ENCODE measurements at regions not wholly inside any gene's neighbourhood (a gene's known extent, or its start where the extent isn't known, plus 50 kb on each side); places are given as distances from the start of the nearest gene placed in this dataset.

- H3K27ac ChIP-seq (ENCODE audit: insufficient read depth, low read length, poor library complexity, severe bottlenecking) = no peak overlapping the region
- H3K4me3 ChIP-seq (ENCODE audit: insufficient read depth, low read depth, low read length, poor library complexity, severe bottlenecking) = no peak overlapping the region
- H3K4me1 ChIP-seq (ENCODE audit: control insufficient read depth, insufficient read depth, low read length, poor library complexity, severe bottlenecking) = no peaks in the 10 kb centered on the region
- no peaks in the 10 kb centered on the region for H3K27me3 ChIP-seq (replicated peaks; ENCODE audit: control insufficient read depth, insufficient read depth, low read length, poor library complexity, severe bottlenecking)
- no peak for DNase-seq
- H3K9me3 ChIP-seq (ENCODE audit: control insufficient read depth, low read length) = no peaks in the 10 kb centered on the region
- H3K36me3 ChIP-seq (ENCODE audit: control insufficient read depth, insufficient read depth, low read length) = no peaks in the 10 kb centered on the region
These were observed 1206.6 kb upstream of the TMEM132C start for GRCh38 chr12:127060310-127060847.

DNA sequence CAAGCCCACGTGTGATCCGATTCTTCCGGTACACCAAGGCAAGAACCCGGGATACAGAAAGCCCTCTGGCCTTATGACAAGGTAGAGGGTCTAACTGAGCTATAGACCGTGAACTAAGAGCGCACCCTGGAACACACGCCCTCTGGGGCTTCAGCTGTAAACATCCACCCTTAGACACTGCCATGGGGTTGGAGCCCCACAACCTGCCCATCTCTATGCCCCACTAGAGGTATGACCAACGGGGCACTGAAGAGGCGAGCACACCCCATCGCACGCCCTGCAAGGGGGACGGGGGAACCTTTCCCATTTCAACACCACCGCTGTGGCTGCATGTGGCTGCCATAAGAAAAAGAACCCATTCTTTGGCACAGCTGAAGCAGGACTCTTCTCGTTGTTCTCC lies 1206.0 kb upstream of the TMEM132C start:
- no peak for DNase-seq
- no peaks in the 10 kb centered on the region for H3K36me3 ChIP-seq (ENCODE audit: control insufficient read depth, insufficient read depth, low read length)
- H3K4me1 ChIP-seq (ENCODE audit: control insufficient read depth, insufficient read depth, low read length, poor library complexity, severe bottlenecking) = no peaks in the 10 kb centered on the region
- no peaks in the 10 kb centered on the region for H3K9me3 ChIP-seq (ENCODE audit: control insufficient read depth, low read length)
- H3K27me3 ChIP-seq (replicated peaks; ENCODE audit: control insufficient read depth, insufficient read depth, low read length, poor library complexity, severe bottlenecking) = no peaks in the 10 kb centered on the region
- H3K27ac ChIP-seq (ENCODE audit: insufficient read depth, low read length, poor library complexity, severe bottlenecking) = no peak overlapping the region
- no peak overlapping the region for H3K4me3 ChIP-seq (ENCODE audit: insufficient read depth, low read depth, low read length, poor library complexity, severe bottlenecking)

- no peaks in the 10 kb centered on the region for H3K4me1 ChIP-seq (ENCODE audit: control insufficient read depth, insufficient read depth, low read length, poor library complexity, severe bottlenecking)
- H3K9me3 ChIP-seq (ENCODE audit: control insufficient read depth, low read length) = no peaks in the 10 kb centered on the region
- no peaks in the 10 kb centered on the region for H3K36me3 ChIP-seq (ENCODE audit: control insufficient read depth, insufficient read depth, low read length)
- no peaks in the 10 kb centered on the region for H3K27me3 ChIP-seq (replicated peaks; ENCODE audit: control insufficient read depth, insufficient read depth, low read length, poor library complexity, severe bottlenecking)
- H3K27ac ChIP-seq (ENCODE audit: insufficient read depth, low read length, poor library complexity, severe bottlenecking) = no peak overlapping the region
- no peak for DNase-seq
- no peak overlapping the region for H3K4me3 ChIP-seq (ENCODE audit: insufficient read depth, low read depth, low read length, poor library complexity, severe bottlenecking)
These were observed 1203.5 kb upstream of the TMEM132C start for GRCh38 chr12:127063339-127064072.

GRCh38 chr12:127064207-127064606 lies 1202.8 kb upstream of the TMEM132C start:
- no peaks in the 10 kb centered on the region for H3K4me1 ChIP-seq (ENCODE audit: control insufficient read depth, insufficient read depth, low read length, poor library complexity, severe bottlenecking)
- no peak for DNase-seq

GRCh38 chr12:127065595-127065994 lies 1201.4 kb upstream of the TMEM132C start:
- H3K4me1 ChIP-seq (ENCODE audit: control insufficient read depth, insufficient read depth, low read length, poor library complexity, severe bottlenecking) = no peaks in the 10 kb centered on the region
- no peaks in the 10 kb centered on the region for H3K27me3 ChIP-seq (replicated peaks; ENCODE audit: control insufficient read depth, insufficient read depth, low read length, poor library complexity, severe bottlenecking)
- H3K27ac ChIP-seq (ENCODE audit: insufficient read depth, low read length, poor library complexity, severe bottlenecking) = no peak overlapping the region
- H3K36me3 ChIP-seq (ENCODE audit: control insufficient read depth, insufficient read depth, low read length) = no peaks in the 10 kb centered on the region
- no peak overlapping the region for H3K4me3 ChIP-seq (ENCODE audit: insufficient read depth, low read depth, low read length, poor library complexity, severe bottlenecking)
- DNase-seq = no peak
- H3K9me3 ChIP-seq (ENCODE audit: control insufficient read depth, low read length) = no peaks in the 10 kb centered on the region

More at GRCh38 chr12:127064207-127064606, 1202.8 kb upstream of the TMEM132C start:
- Histone ChIP-seq H3K36me3 (ENCODE audit: control insufficient read depth, insufficient read depth, low read length) (no peaks in the 10 kb centered on the region), H3K4me3 (ENCODE audit: insufficient read depth, low read depth, low read length, poor library complexity, severe bottlenecking) (no peak overlapping the region), H3K9me3 (ENCODE audit: control insufficient read depth, low read length) (no peaks in the 10 kb centered on the region), H3K27ac (ENCODE audit: insufficient read depth, low read length, poor library complexity, severe bottlenecking) (no peak overlapping the region), H3K27me3 (replicated peaks; ENCODE audit: control insufficient read depth, insufficient read depth, low read length, poor library complexity, severe bottlenecking) (no peaks in the 10 kb centered on the region)

DNA sequence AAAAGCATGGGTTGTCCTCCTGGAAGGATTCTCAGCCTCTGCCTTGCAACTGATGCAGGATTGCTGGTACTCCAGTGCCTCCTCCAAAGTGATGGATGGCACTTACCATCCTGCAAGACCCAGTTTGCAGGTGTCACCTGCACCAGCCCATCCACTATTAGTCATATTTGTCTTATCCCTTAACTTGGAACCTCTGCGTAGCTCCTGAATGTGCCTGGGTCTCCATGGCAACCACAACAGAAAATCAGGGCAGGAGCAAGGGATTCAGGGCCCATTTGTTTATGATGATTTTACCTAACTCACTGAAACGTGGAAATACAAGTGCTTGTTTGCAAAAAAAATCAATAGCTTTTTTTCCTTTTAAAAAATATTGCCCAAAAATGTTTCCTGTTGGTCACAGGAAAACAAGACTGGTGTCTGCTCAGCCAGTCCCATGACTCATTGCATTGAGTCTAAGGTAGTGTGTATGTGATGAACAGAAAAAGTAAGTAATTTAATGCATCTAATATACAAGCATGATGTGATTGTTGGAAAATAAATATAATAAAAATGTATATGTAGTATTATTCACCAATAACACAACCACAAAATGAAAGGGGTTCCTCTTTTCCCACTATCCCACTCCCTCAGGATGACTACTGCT lies 1196.3 kb upstream of the TMEM132C start:
- Histone ChIP-seq H3K4me1 (ENCODE audit: control insufficient read depth, insufficient read depth, low read length, poor library complexity, severe bottlenecking) (no peaks in the 10 kb centered on the region), H3K4me3 (ENCODE audit: insufficient read depth, low read depth, low read length, poor library complexity, severe bottlenecking) (no peak overlapping the region), H3K9me3 (ENCODE audit: control insufficient read depth, low read length) (no peaks in the 10 kb centered on the region), H3K27ac (ENCODE audit: insufficient read depth, low read length, poor library complexity, severe bottlenecking) (no peak overlapping the region), H3K27me3 (replicated peaks; ENCODE audit: control insufficient read depth, insufficient read depth, low read length, poor library complexity, severe bottlenecking) (no peaks in the 10 kb centered on the region), H3K36me3 (ENCODE audit: control insufficient read depth, insufficient read depth, low read length) (no peaks in the 10 kb centered on the region)
- no peak for DNase-seq

GRCh38 chr12:127074161-127074560 lies 1192.8 kb upstream of the TMEM132C start:
- Histone ChIP-seq H3K36me3 (ENCODE audit: control insufficient read depth, insufficient read depth, low read length) (no peaks in the 10 kb centered on the region), H3K9me3 (ENCODE audit: control insufficient read depth, low read length) (no peaks in the 10 kb centered on the region), H3K27me3 (replicated peaks; ENCODE audit: control insufficient read depth, insufficient read depth, low read length, poor library complexity, severe bottlenecking) (no peaks in the 10 kb centered on the region), H3K4me3 (ENCODE audit: insufficient read depth, low read depth, low read length, poor library complexity, severe bottlenecking) (no peak overlapping the region), H3K27ac (ENCODE audit: insufficient read depth, low read length, poor library complexity, severe bottlenecking) (no peak overlapping the region), H3K4me1 (ENCODE audit: control insufficient read depth, insufficient read depth, low read length, poor library complexity, severe bottlenecking) (no peaks in the 10 kb centered on the region)
- no peak for DNase-seq

GRCh38 chr12:127075981-127076380 lies 1191.0 kb upstream of the TMEM132C start:
- Histone ChIP-seq H3K27ac (ENCODE audit: insufficient read depth, low read length, poor library complexity, severe bottlenecking) (no peak overlapping the region), H3K9me3 (ENCODE audit: control insufficient read depth, low read length) (no peaks in the 10 kb centered on the region), H3K4me1 (ENCODE audit: control insufficient read depth, insufficient read depth, low read length, poor library complexity, severe bottlenecking) (no peaks in the 10 kb centered on the region), H3K36me3 (ENCODE audit: control insufficient read depth, insufficient read depth, low read length) (no peaks in the 10 kb centered on the region), H3K27me3 (replicated peaks; ENCODE audit: control insufficient read depth, insufficient read depth, low read length, poor library complexity, severe bottlenecking) (no peaks in the 10 kb centered on the region), H3K4me3 (ENCODE audit: insufficient read depth, low read depth, low read length, poor library complexity, severe bottlenecking) (no peak overlapping the region)
- DNase-seq = no peak

DNA sequence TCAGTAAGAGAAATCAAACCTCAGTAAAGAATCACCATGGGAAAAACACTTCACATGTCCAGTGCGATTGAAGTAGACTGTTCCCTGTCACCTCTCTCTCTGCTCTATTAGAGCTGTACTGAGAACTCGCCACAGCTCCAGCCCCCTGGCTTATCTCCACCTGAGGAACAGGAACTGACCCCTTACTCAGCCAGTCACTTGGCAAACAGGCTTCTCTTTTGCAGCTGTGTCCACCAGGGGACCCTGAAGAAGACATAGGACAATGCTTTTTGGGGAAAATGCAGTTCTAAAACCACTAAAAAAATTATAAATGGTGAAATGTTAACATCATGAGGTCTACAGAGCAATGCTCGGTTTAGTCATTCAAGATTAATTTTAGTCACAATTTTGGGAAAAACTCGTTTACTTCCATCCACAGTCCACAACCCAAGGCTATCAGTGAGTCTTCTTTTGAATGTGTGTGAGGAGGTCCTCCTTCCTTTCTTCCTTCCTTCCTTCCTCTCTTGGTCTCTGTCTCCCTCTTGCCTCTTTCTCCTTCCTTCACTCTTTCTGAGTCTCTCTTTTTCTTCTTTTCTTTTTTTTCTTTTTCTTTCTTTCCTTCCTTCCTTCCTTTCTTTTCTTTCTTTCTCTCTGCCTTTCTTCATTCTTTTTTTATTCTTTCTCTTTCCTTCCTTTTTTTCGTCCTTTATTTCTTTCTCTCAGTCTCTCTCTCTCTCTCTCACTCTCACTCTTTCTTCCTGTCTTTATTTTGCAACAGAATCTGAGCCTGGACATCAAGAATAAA lies 1189.5 kb upstream of the TMEM132C start:
- DNase-seq = no peak
- Histone ChIP-seq H3K36me3 (ENCODE audit: control insufficient read depth, insufficient read depth, low read length) (no peaks in the 10 kb centered on the region), H3K27ac (ENCODE audit: insufficient read depth, low read length, poor library complexity, severe bottlenecking) (no peak overlapping the region), H3K4me1 (ENCODE audit: control insufficient read depth, insufficient read depth, low read length, poor library complexity, severe bottlenecking) (no peaks in the 10 kb centered on the region), H3K9me3 (ENCODE audit: control insufficient read depth, low read length) (no peaks in the 10 kb centered on the region), H3K27me3 (replicated peaks; ENCODE audit: control insufficient read depth, insufficient read depth, low read length, poor library complexity, severe bottlenecking) (no peaks in the 10 kb centered on the region), H3K4me3 (ENCODE audit: insufficient read depth, low read depth, low read length, poor library complexity, severe bottlenecking) (no peak overlapping the region)

All from effector memory CD4-positive, alpha-beta T cell (primary cell).